T-cell (primary cell): ENCODE measurements at regions not wholly inside any gene's neighbourhood (a gene's known extent, or its start where the extent isn't known, plus 50 kb on each side); places are given as distances from the start of the nearest gene placed in this dataset.

Experiments
- ATAC-seq, 4 experiments: fragments of 200-7000 bp in 3 of 4; fragments of 150-1000 bp in 1 of 4; cut with Tn5 transposase; replicated peaks in 1 of 4; 1 replicate in 3 of 4; 2 replicates in 1 of 4; pipeline ENCODE4 v1.10.0; 2021; ENCODE audit warnings: moderate library complexity in 3 of 4, mild to moderate bottlenecking in 2 of 4, moderate number of reproducible peaks in 1 of 4
- CTCF ChIA-PET, 2 donors: fragments of 300-600 bp; sonication (Branson Sonifier 250); formaldehyde crosslinking; loops; one replicate each; lab custom pipeline; 2022; ENCODE audit warnings: antibody characterized with exemption in 2 of 2; lab: Charles Lee
- POLR2A ChIA-PET, 2 donors: fragments of 300-600 bp; sonication (Branson Sonifier 250); formaldehyde crosslinking; loops; one replicate each; lab custom pipeline; 2022; ENCODE audit warnings: antibody characterized with exemption in 2 of 2; lab: Charles Lee
- DNase-seq, 35 experiments: peaks; one replicate each; pipeline versions ENCODE4 v3.0.0 to v3.0.0-alpha.2; 2013 to 2023
- H3K27ac ChIP-seq: one replicate; pipeline ENCODE4 v1.5.1; 2013; ENCODE audit warnings: low read length
- H3K27me3 ChIP-seq, 2 experiments: replicated peaks in 1 of 2; 1 replicate in 1 of 2; 2 replicates in 1 of 2; pipeline versions ENCODE4 v1.6.1 to v1.7.0; 2013; ENCODE audit warnings: low read length in 1 of 2, mixed read lengths in 1 of 2; ENCODE audit not compliant: control insufficient read depth in 2 of 2, insufficient read depth in 2 of 2; ENCODE audit errors: extremely low read depth in 1 of 2
- H3K36me3 ChIP-seq, 2 donors: 1 replicate in 1 of 2; 2 replicates in 1 of 2; pipeline versions ENCODE4 v1.6.1 to v1.7.0; 2013; ENCODE audit warnings: low read length in 1 of 2; ENCODE audit not compliant: control insufficient read depth in 2 of 2, insufficient read depth in 1 of 2; ENCODE audit errors: extremely low read depth in 1 of 2
- H3K4me1 ChIP-seq, 2 experiments: 1 replicate in 1 of 2; 2 replicates in 1 of 2; pipeline versions ENCODE4 v1.6.1 to v1.7.0; 2013; ENCODE audit warnings: low read length in 2 of 2, mixed read lengths in 1 of 2; ENCODE audit not compliant: insufficient read depth in 2 of 2, control insufficient read depth in 1 of 2; ENCODE audit errors: extremely low read depth in 1 of 2
- H3K4me3 ChIP-seq, 2 donors: 1 replicate in 1 of 2; 2 replicates in 1 of 2; pipeline versions ENCODE4 v1.5.1 to v1.7.0; 2013; ENCODE audit warnings: mild to moderate bottlenecking in 2 of 2, low read length in 1 of 2, moderate library complexity in 1 of 2; ENCODE audit not compliant: control insufficient read depth in 1 of 2; ENCODE audit errors: extremely low read depth in 1 of 2
- H3K9me3 ChIP-seq: 2 replicates; pipeline ENCODE4 v1.7.0; 2013
- H3K27ac Mint-ChIP-seq, 2 donors: one replicate each; pipeline ENCODE4 v1.8.0; 2020 to 2021; ENCODE audit warnings: mild to moderate bottlenecking in 2 of 2, mixed read lengths in 2 of 2
- H3K27me3 Mint-ChIP-seq, 2 donors: one replicate each; pipeline ENCODE4 v1.8.0; 2021 to 2022; ENCODE audit warnings: mixed read lengths in 2 of 2
- H3K36me3 Mint-ChIP-seq: one replicate; pipeline ENCODE4 v1.8.0; 2021; ENCODE audit warnings: mixed read lengths
- H3K4me1 Mint-ChIP-seq, 3 donors: one replicate each; pipeline ENCODE4 v1.8.0; 2020 to 2022; ENCODE audit warnings: mixed read lengths in 3 of 3, mild to moderate bottlenecking in 1 of 3
- H3K4me3 Mint-ChIP-seq, 3 donors: one replicate each; pipeline ENCODE4 v1.8.0; 2020 to 2022; ENCODE audit warnings: mild to moderate bottlenecking in 3 of 3, mixed read lengths in 3 of 3, moderate library complexity in 3 of 3
- H3K9me3 Mint-ChIP-seq, 3 donors: one replicate each; pipeline ENCODE4 v1.8.0; 2020 to 2022; ENCODE audit warnings: mixed read lengths in 3 of 3
- WGBS: methylation state at CpG from one replicate; pipeline ENCODE4 v1.1.5; 2013; ENCODE audit warnings: missing lambda C conversion rate; ENCODE audit not compliant: insufficient coverage; 5-methylcytosine and 5-hydroxymethylcytosine counted together

DNA sequence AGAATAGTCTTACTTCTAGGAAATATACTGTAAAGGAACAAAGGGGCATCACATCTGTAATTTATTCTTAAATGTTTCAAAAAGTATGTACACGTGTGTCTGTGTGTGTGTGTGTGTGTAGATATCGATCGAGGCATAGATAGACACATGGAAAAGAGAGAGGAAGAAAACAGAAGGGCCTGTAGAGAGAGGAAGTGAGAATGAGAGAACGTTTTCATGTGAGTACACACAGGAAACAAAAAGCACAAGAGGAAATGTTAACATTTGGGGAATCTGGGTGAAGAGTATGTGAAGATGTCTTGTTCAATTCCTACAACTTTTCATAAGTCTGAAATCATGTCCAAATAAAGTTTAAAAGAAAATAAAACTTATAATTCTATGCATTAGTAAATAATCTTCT is 286.5 kb upstream of the SORCS1 start:
- Mint-ChIP-seq H3K4me1 (no peaks in the 10 kb centered on the region), H3K4me3 (no peak overlapping the region), H3K27ac (no peak overlapping the region), H3K36me3 (no peaks in the 10 kb centered on the region), H3K27me3 (no peaks in the 10 kb centered on the region), H3K9me3 (peaks cover 4 to 24% (median 9%) of the 10 kb centered on the region in 3 donors)
- no peaks in the 10 kb centered on the region for H3K36me3 ChIP-seq
- no peaks in the 10 kb centered on the region for H3K27me3 ChIP-seq
- no peak overlapping the region for H3K4me3 ChIP-seq
- no peaks in the 10 kb centered on the region for H3K4me1 ChIP-seq
- no peaks in the 10 kb centered on the region for H3K9me3 ChIP-seq
- ATAC-seq: no peak
- 80% methylated on average over 2 of the region's 4 CpGs for WGBS
- H3K27ac ChIP-seq: no peak overlapping the region
- CTCF ChIA-PET: no interaction called here
- DNase-seq: no peak
- POLR2A ChIA-PET: no interaction called here

- ATAC-seq: no peak
- H3K4me1 ChIP-seq: no peaks in the 10 kb centered on the region
- H3K9me3 ChIP-seq: no peaks in the 10 kb centered on the region
- H3K27me3 ChIP-seq: no peaks in the 10 kb centered on the region
- H3K27me3 Mint-ChIP-seq: no peaks in the 10 kb centered on the region
- no peak overlapping the region for H3K27ac ChIP-seq
- no peak overlapping the region for H3K27ac Mint-ChIP-seq
- no peak for DNase-seq
- H3K4me3 ChIP-seq: no peak overlapping the region
- POLR2A ChIA-PET: no interaction called here
- peaks cover 2 to 19% (median 10%) of the 10 kb centered on the region in 3 donors for H3K9me3 Mint-ChIP-seq
- no peaks in the 10 kb centered on the region for H3K36me3 ChIP-seq
- H3K4me3 Mint-ChIP-seq: no peak overlapping the region
- CTCF ChIA-PET: no interaction called here
- no peaks in the 10 kb centered on the region for H3K36me3 Mint-ChIP-seq
- 87% methylated on average over 4 of the region's 5 CpGs for WGBS
- no peaks in the 10 kb centered on the region for H3K4me1 Mint-ChIP-seq
These were observed 285.6 kb upstream of the SORCS1 start for GRCh38 chr10:107450056-107450455.

GRCh38 chr10:107444443-107444842 is 279.9 kb upstream of the SORCS1 start:
- Mint-ChIP-seq H3K36me3 (no peaks in the 10 kb centered on the region), H3K9me3 (peaks cover 14 to 18% (median 18%) of the 10 kb centered on the region in 3 donors), H3K27me3 (no peaks in the 10 kb centered on the region), H3K27ac (no peak overlapping the region), H3K4me3 (no peak overlapping the region), H3K4me1 (no peaks in the 10 kb centered on the region)
- ChIA-PET CTCF (no interaction called here), POLR2A (no interaction called here)
- ATAC-seq (no peak), DNase-seq (no peak)
- 57% methylated on average over 1 of the region's 3 CpGs for WGBS
- no peaks in the 10 kb centered on the region for H3K9me3 ChIP-seq
- H3K27me3 ChIP-seq: no peaks in the 10 kb centered on the region
- H3K36me3 ChIP-seq: no peaks in the 10 kb centered on the region
- no peak overlapping the region for H3K27ac ChIP-seq
- H3K4me1 ChIP-seq: no peaks in the 10 kb centered on the region
- H3K4me3 ChIP-seq: no peak overlapping the region

- no peaks in the 10 kb centered on the region for H3K36me3 Mint-ChIP-seq
- CTCF ChIA-PET: no interaction called here
- H3K27ac ChIP-seq: no peak overlapping the region
- ATAC-seq (no peak), DNase-seq (no peak)
- H3K4me3 ChIP-seq: no peak overlapping the region
- H3K27ac Mint-ChIP-seq: no peak overlapping the region
- H3K4me3 Mint-ChIP-seq: no peak overlapping the region
- H3K9me3 Mint-ChIP-seq: peaks cover 14 to 18% (median 18%) of the 10 kb centered on the region in 3 donors
- POLR2A ChIA-PET: interaction anchor here in 1 of 2 donors (0.6 kb wide), 1 partner anchor 21 kb away, joined by 6 read pairs; no protein-coding TSS in a partner anchor
- H3K36me3 ChIP-seq: no peaks in the 10 kb centered on the region
- H3K4me1 Mint-ChIP-seq: no peaks in the 10 kb centered on the region
- no peaks in the 10 kb centered on the region for H3K27me3 ChIP-seq
- no peaks in the 10 kb centered on the region for H3K4me1 ChIP-seq
- WGBS: 80% methylated on average over 1 of the region's 2 CpGs
- no peaks in the 10 kb centered on the region for H3K27me3 Mint-ChIP-seq
- no peaks in the 10 kb centered on the region for H3K9me3 ChIP-seq
These were observed 279.3 kb upstream of the SORCS1 start for GRCh38 chr10:107443813-107444212.

DNA sequence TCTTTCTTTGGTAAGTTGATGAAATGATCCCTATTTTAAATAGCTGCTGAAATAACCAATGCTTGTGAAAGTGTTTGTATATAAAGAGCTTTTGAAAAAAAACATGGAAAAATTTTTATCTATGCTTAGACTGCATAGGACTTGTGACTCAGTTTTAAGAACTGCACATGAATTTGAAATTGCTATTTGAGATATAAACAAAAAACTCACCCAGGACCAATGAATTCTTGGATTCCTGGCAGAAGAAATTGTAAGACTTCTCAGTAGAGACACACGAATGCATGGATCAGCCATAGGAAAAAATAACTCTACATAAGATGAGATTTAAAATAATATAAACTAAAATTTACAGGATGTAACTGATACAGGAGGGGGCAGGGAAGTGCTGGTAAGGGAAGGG is 278.8 kb upstream of the SORCS1 start:
- DNase-seq (no peak), ATAC-seq (no peak)
- no peaks in the 10 kb centered on the region for H3K27me3 Mint-ChIP-seq
- no peaks in the 10 kb centered on the region for H3K4me1 ChIP-seq
- H3K36me3 Mint-ChIP-seq: no peaks in the 10 kb centered on the region
- H3K4me3 ChIP-seq: no peak overlapping the region
- no peak overlapping the region for H3K4me3 Mint-ChIP-seq
- no peaks in the 10 kb centered on the region for H3K36me3 ChIP-seq
- ChIA-PET POLR2A (interaction anchor here in 1 of 2 donors (0.6 kb wide), 1 partner anchor 21 kb away, joined by 6 read pairs; no protein-coding TSS in a partner anchor), CTCF (no interaction called here)
- no peaks in the 10 kb centered on the region for H3K4me1 Mint-ChIP-seq
- H3K27ac ChIP-seq: no peak overlapping the region
- H3K9me3 ChIP-seq: no peaks in the 10 kb centered on the region
- H3K27me3 ChIP-seq: no peaks in the 10 kb centered on the region
- peaks cover 14 to 18% (median 18%) of the 10 kb centered on the region in 3 donors for H3K9me3 Mint-ChIP-seq
- no CpG with 5 or more reads among the region's 1 CpG for WGBS
- H3K27ac Mint-ChIP-seq: no peak overlapping the region

GRCh38 chr10:107442035-107442505 is 277.6 kb upstream of the SORCS1 start:
- Mint-ChIP-seq H3K9me3 (peaks cover 14 to 18% (median 15%) of the 10 kb centered on the region in 3 donors), H3K27ac (no peak overlapping the region), H3K36me3 (no peaks in the 10 kb centered on the region), H3K27me3 (no peaks in the 10 kb centered on the region), H3K4me3 (no peak overlapping the region), H3K4me1 (no peaks in the 10 kb centered on the region)
- ATAC-seq (no peak), DNase-seq (no peak)
- Histone ChIP-seq H3K4me1 (no peaks in the 10 kb centered on the region), H3K4me3 (no peak overlapping the region), H3K27ac (no peak overlapping the region), H3K36me3 (no peaks in the 10 kb centered on the region), H3K9me3 (no peaks in the 10 kb centered on the region), H3K27me3 (no peaks in the 10 kb centered on the region)
- CTCF ChIA-PET: no interaction called here
- POLR2A ChIA-PET: no interaction called here
- no CpG with 5 or more reads among the region's 5 CpGs for WGBS

DNA sequence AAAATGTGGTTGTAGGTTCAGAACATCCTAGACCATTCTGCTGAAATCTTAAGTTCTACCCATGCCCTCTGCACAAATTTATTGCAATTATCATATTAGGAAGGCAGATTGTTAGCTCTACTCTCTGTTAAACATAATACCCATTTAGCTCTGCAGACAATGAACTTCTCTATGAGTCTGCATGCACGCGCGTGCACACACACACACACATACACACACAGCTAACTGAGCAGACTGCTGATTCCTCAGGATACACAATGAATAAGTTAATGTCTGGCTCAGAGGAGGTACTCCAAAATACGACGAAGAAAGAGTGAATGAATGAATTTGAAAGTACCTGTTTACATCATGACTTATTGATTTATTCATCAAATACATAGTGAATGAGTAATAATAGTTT is 276.2 kb upstream of the SORCS1 start:
- no peak overlapping the region for H3K27ac Mint-ChIP-seq
- H3K27me3 Mint-ChIP-seq: no peaks in the 10 kb centered on the region
- DNase-seq: no peak
- H3K27me3 ChIP-seq: no peaks in the 10 kb centered on the region
- no peaks in the 10 kb centered on the region for H3K36me3 Mint-ChIP-seq
- H3K36me3 ChIP-seq: no peaks in the 10 kb centered on the region
- no peak overlapping the region for H3K27ac ChIP-seq
- ATAC-seq: no peak
- no peak overlapping the region for H3K4me3 Mint-ChIP-seq
- H3K4me1 Mint-ChIP-seq: no peaks in the 10 kb centered on the region
- H3K9me3 Mint-ChIP-seq: peaks cover 14 to 23% (median 15%) of the 10 kb centered on the region in 3 donors
- no peak overlapping the region for H3K4me3 ChIP-seq
- no CpG with 5 or more reads among the region's 5 CpGs for WGBS
- H3K9me3 ChIP-seq: no peaks in the 10 kb centered on the region
- H3K4me1 ChIP-seq: no peaks in the 10 kb centered on the region
- ChIA-PET CTCF (no interaction called here), POLR2A (no interaction called here)
